Kidney (tissue), 13 donors: ENCODE measurements at regions not wholly inside any gene's neighbourhood (a gene's known extent, or its start where the extent isn't known, plus 50 kb on each side); places are given as distances from the start of the nearest gene placed in this dataset.

Source experiments
- DNase-seq, 5 donors: peaks; one replicate each; pipeline ENCODE4 v3.0.0-alpha.2; 2013 to 2020
- FAIRE-seq: peaks from 2 replicates; lab custom pipeline; 2012; peaks lifted over from hg19 to GRCh38; lab: Jason Lieb, UNC
- H3K27ac ChIP-seq, 2 donors: one replicate each; pipeline ENCODE4 v1.7.0; 2013; ENCODE audit warnings: low read depth in 2 of 2, low read length in 2 of 2, inconsistent platforms in 1 of 2
- H3K27me3 ChIP-seq: one replicate; pipeline ENCODE4 v1.7.1; 2013; ENCODE audit warnings: low read length, inconsistent platforms; ENCODE audit not compliant: control insufficient read depth, insufficient read depth
- H3K36me3 ChIP-seq, 3 donors: one replicate each; pipeline versions ENCODE4 v1.7.0 to v1.7.1; 2013; ENCODE audit warnings: low read length in 3 of 3, control low read depth in 1 of 3, inconsistent platforms in 1 of 3; ENCODE audit not compliant: insufficient read depth in 3 of 3, control insufficient read depth in 2 of 3
- H3K4me1 ChIP-seq, 3 donors: one replicate each; pipeline versions ENCODE4 v1.7.0 to v1.7.1; 2013; ENCODE audit warnings: low read length in 3 of 3, inconsistent platforms in 1 of 3, low read depth in 1 of 3; ENCODE audit not compliant: control insufficient read depth in 2 of 3, insufficient read depth in 2 of 3
- H3K4me3 ChIP-seq, 3 donors: one replicate each; pipeline versions ENCODE4 v1.7.0 to v1.8.1; 2013; ENCODE audit warnings: low read length in 3 of 3, control low read depth in 1 of 3, inconsistent platforms in 1 of 3
- H3K9ac ChIP-seq, 3 donors: one replicate each; pipeline versions ENCODE4 v1.7.0 to v1.7.1; 2013; ENCODE audit warnings: low read length in 3 of 3, control low read depth in 1 of 3, inconsistent platforms in 1 of 3
- H3K9me3 ChIP-seq, 3 donors: one replicate each; pipeline versions ENCODE4 v1.7.0 to v1.7.1; 2013; ENCODE audit warnings: low read length in 3 of 3, control low read depth in 1 of 3, inconsistent platforms in 1 of 3; ENCODE audit not compliant: control insufficient read depth in 2 of 3, insufficient read depth in 1 of 3
- CTCF ChIP-seq: IDR thresholded peaks from 3 replicates; pipeline ENCODE4 v1.5.1; 2012; ENCODE audit warnings: mild to moderate bottlenecking, moderate library complexity, borderline replicate concordance; ENCODE audit not compliant: insufficient read depth; ENCODE audit errors: extremely low read depth
- intact Hi-C: fragments of 100-400 bp; cut with DNase I; formaldehyde crosslinking; loops from one replicate; pipeline ENCODE4 v1.11.1; 2022
- donor health status: control.
- donor health status: control.
- donor health status: control.
- donor health status: control.
- donor health status: control.
- donor health status: DM: yes; HTN: yes; CAD: no.
- donor health status: Normal renal cell carcinoma (clear cell type).

GRCh38 chr7:118039963-118040489 is 143.9 kb upstream of the LSM8 start:
- TF ChIP-seq CTCF = no peak
- no peaks in the 10 kb centered on the region for H3K9me3 ChIP-seq
- DNase-seq (no peak), FAIRE-seq (no peak)
- H3K36me3 ChIP-seq = no peaks in the 10 kb centered on the region
- no peak overlapping the region for H3K4me3 ChIP-seq
- no peaks in the 10 kb centered on the region for H3K4me1 ChIP-seq
- intact Hi-C loops = no loop called here
- H3K27me3 ChIP-seq = no peaks in the 10 kb centered on the region
- H3K9ac ChIP-seq = no peak overlapping the region
- no peak overlapping the region for H3K27ac ChIP-seq

- Histone ChIP-seq H3K9me3 (no peaks in the 10 kb centered on the region), H3K27me3 (no peaks in the 10 kb centered on the region), H3K4me1 (no peaks in the 10 kb centered on the region), H3K9ac (no peak overlapping the region), H3K36me3 (no peaks in the 10 kb centered on the region), H3K4me3 (no peak overlapping the region), H3K27ac (no peak overlapping the region)
- intact Hi-C loops = no loop called here
- TF ChIP-seq CTCF = no peak
- FAIRE-seq (no peak), DNase-seq (no peak)
Observed at GRCh38 chr7:118040562-118040961, 143.4 kb upstream of the LSM8 start.

GRCh38 chr7:118041251-118041878 is 142.6 kb upstream of the LSM8 start:
- intact Hi-C loops = no loop called here
- no peak overlapping the region for H3K9ac ChIP-seq
- H3K27ac ChIP-seq = no peak overlapping the region
- H3K36me3 ChIP-seq = no peaks in the 10 kb centered on the region
- TF ChIP-seq CTCF = no peak
- H3K4me1 ChIP-seq = no peaks in the 10 kb centered on the region
- H3K9me3 ChIP-seq = no peaks in the 10 kb centered on the region
- DNase-seq = no peak
- no peak for FAIRE-seq
- H3K27me3 ChIP-seq = no peaks in the 10 kb centered on the region
- H3K4me3 ChIP-seq = no peak overlapping the region
